ENCODE measurements at regions not wholly inside any gene's neighbourhood (a gene's known extent, or its start where the extent isn't known, plus 50 kb on each side); places are given as distances from the start of the nearest gene placed in this dataset.

DNA sequence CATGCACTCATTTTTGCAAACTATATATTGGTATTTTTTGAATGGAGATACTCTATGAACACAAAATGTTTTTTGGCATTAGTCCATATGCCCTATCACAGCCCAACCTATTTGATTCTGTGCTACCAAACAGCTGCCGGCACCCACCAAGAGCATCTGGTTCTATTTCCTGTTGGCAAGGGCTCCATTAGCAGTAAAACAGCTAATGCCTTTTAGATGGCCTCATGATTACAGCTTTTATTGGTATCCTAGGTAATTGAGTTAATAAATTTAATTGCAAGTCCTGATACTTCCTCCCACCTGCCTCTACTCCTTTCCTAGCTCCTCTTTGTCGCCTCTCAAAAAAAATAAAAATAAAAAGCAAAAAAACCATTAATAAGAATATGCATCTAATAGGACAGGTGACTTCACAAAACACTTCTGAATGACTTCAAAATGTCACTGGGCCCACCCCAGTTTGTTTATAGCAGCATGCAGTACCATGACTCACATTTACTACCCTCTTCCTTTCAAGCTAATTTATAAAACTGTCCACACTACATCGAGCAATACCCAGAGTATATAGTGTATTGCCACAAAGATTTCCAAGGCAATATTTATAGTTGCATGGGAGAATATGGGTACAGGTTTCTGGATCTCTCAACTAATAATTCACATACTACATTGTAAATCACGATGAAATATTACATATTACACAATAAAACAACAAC is 620.4 kb downstream of the SLCO4C1 start:
- no peak overlapping the region for H3K4me3 ChIP-seq (ENCODE audit: low read depth, low read length)
- no peak for DNase-seq (ENCODE audit: low read depth)
- TF ChIP-seq, protein P1, sequence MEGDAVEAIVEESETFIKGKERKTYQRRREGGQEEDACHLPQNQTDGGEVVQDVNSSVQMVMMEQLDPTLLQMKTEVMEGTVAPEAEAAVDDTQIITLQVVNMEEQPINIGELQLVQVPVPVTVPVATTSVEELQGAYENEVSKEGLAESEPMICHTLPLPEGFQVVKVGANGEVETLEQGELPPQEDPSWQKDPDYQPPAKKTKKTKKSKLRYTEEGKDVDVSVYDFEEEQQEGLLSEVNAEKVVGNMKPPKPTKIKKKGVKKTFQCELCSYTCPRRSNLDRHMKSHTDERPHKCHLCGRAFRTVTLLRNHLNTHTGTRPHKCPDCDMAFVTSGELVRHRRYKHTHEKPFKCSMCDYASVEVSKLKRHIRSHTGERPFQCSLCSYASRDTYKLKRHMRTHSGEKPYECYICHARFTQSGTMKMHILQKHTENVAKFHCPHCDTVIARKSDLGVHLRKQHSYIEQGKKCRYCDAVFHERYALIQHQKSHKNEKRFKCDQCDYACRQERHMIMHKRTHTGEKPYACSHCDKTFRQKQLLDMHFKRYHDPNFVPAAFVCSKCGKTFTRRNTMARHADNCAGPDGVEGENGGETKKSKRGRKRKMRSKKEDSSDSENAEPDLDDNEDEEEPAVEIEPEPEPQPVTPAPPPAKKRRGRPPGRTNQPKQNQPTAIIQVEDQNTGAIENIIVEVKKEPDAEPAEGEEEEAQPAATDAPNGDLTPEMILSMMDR (conservative IDR thresholded peaks at IDR 0.05; ENCODE audit: low read depth, low read length), result no peak

- DNase-seq (ENCODE audit: low read depth), result no peak
- TF ChIP-seq, protein P1 (conservative IDR thresholded peaks at IDR 0.05; ENCODE audit: low read depth, low read length), result no peak
- no peak overlapping the region for H3K4me3 ChIP-seq (ENCODE audit: low read depth, low read length)
These were observed 623.0 kb downstream of the SLCO4C1 start for GRCh38 chr5:101673120-101673519.

DNA sequence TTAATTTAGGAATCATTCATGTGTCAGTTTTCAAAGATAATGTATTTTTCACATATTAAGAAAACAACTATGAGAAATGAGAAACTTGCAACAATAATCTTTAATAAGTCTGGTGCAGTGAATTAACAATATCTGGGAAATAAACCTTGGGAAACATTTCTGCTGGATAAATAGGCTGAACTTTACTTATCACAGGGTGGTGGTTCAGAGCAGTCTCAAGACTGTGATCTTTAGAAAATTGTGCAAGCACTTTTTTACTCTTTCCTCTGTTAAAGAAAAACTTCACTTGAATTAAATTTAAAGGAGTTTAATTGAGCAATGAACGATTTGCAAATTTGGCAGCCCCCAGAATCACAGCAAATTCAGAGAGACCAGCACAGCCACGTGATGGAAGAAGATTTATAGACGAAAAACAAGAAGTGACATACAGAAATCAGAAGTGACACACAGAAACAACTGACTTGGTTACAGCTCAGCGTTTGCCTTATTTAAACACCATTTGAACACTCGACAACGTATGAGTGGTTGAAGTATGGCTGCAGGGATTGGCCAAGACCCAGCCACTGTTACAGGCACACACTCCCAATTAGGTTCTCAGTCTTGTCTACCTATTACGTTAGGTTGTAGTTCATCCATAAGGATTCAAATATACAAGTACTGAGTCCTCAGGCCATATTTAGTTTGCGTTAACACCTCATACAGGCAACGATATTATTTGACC is 631.9 kb downstream of the SLCO4C1 start:
- TF ChIP-seq, protein P1 (conservative IDR thresholded peaks at IDR 0.05; ENCODE audit: low read depth, low read length), result no peak

DNA sequence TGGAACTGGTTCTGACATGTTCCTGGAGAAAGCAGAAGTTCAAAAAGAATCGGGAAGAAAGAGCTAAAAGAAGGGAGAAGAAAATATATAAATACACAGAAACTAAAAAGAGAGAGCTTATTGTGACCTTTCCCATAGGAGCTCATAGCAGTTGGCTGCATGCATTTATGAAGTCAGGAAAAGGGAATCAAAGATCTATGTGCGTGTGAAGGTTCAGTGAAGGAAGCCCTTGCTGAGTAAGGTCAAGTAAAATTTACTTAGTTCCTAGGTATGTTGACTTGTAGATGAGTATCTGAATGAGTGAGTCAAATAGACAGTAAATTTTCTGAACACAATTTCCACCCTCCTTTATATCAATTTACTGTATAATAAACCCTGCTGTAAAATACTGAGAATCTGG is 632.5 kb downstream of the SLCO4C1 start:
- H3K4me3 ChIP-seq (ENCODE audit: low read depth, low read length), result no peak overlapping the region
- DNase-seq (ENCODE audit: low read depth), result no peak
- TF ChIP-seq, protein P1 (conservative IDR thresholded peaks at IDR 0.05; ENCODE audit: low read depth, low read length), result no peak

More for the DNA sequence above, 631.9 kb downstream of the SLCO4C1 start:
- DNase-seq (ENCODE audit: low read depth), result no peak
- H3K4me3 ChIP-seq (ENCODE audit: low read depth, low read length), result no peak overlapping the region

GRCh38 chr5:101662263-101662662 is 633.8 kb downstream of the SLCO4C1 start:
- DNase-seq (ENCODE audit: low read depth), result no peak
- TF ChIP-seq, protein P1 (conservative IDR thresholded peaks at IDR 0.05; ENCODE audit: low read depth, low read length), result no peak
- no peak overlapping the region for H3K4me3 ChIP-seq (ENCODE audit: low read depth, low read length)

GRCh38 chr5:101658433-101658832 is 637.7 kb downstream of the SLCO4C1 start:
- TF ChIP-seq, protein P1 (conservative IDR thresholded peaks at IDR 0.05; ENCODE audit: low read depth, low read length), result no peak
- H3K4me3 ChIP-seq (ENCODE audit: low read depth, low read length), result no peak overlapping the region
- no peak for DNase-seq (ENCODE audit: low read depth)
